A673 (cell line): ENCODE measurements at regions not wholly inside any gene's neighbourhood (a gene's known extent, or its start where the extent isn't known, plus 50 kb on each side); places are given as distances from the start of the nearest gene placed in this dataset.

ENCODE experiments used
- BruUV-seq: library from RNA; stranded (reverse); fragments of 400-500 nt; replicated peaks from 2 replicates; lab custom pipeline; 2021; lab: Mats Ljungman, UMichigan
- CTCF ChIA-PET: fragments of 300-600 bp; sonication (Branson Sonifier 250); formaldehyde crosslinking; loops from one replicate; lab custom pipeline; 2022; ENCODE audit warnings: antibody characterized with exemption; lab: Charles Lee
- POLR2A ChIA-PET: fragments of 300-600 bp; sonication (Branson Sonifier 250); formaldehyde crosslinking; loops from one replicate; lab custom pipeline; 2022; ENCODE audit warnings: antibody characterized with exemption; ENCODE audit not compliant: low non-redundant PET; lab: Charles Lee
- DNase-seq: peaks from one replicate; pipeline ENCODE4 v3.0.0-alpha.2; 2015; ENCODE audit warnings: low spot score
- H3K27ac ChIP-seq: fragments of 200-600 bp; sonication (generic); 2 replicates; pipeline ENCODE4 v1.5.1; 2016; ENCODE audit warnings: mixed run types, low read depth, mild to moderate bottlenecking, mixed read lengths, antibody characterized with exemption, low read length; ENCODE audit not compliant: poor library complexity, severe bottlenecking
- H3K27me3 ChIP-seq: fragments of 200-600 bp; sonication (generic); replicated peaks from 2 replicates; pipeline ENCODE4 v1.6.1; 2017; ENCODE audit warnings: mixed run types, low read depth, mild to moderate bottlenecking, mixed read lengths, antibody characterized with exemption, low read length; ENCODE audit not compliant: insufficient read depth, poor library complexity
- H3K36me3 ChIP-seq: fragments of 200-600 bp; sonication (generic); 2 replicates; pipeline ENCODE4 v1.6.1; 2016; ENCODE audit warnings: mixed run types, mild to moderate bottlenecking, mixed read lengths, antibody characterized with exemption, low read length; ENCODE audit not compliant: insufficient read depth, poor library complexity, severe bottlenecking
- H3K4me1 ChIP-seq: fragments of 200-600 bp; sonication (generic); 2 replicates; pipeline ENCODE4 v1.6.1; 2017; ENCODE audit warnings: mixed run types, mild to moderate bottlenecking, mixed read lengths, antibody characterized with exemption, low read length; ENCODE audit not compliant: insufficient read depth, poor library complexity, severe bottlenecking
- H3K4me3 ChIP-seq: fragments of 200-600 bp; sonication (generic); 2 replicates; pipeline ENCODE4 v1.5.1; 2016; ENCODE audit warnings: low read depth, mixed run types, mild to moderate bottlenecking, mixed read lengths, low read length; ENCODE audit not compliant: poor library complexity, severe bottlenecking
- H3K9me3 ChIP-seq: fragments of 200-600 bp; sonication (generic); 2 replicates; pipeline ENCODE4 v1.6.1; 2016; ENCODE audit warnings: mixed run types, low read depth, mild to moderate bottlenecking, mixed read lengths, antibody characterized with exemption, low read length; ENCODE audit not compliant: poor library complexity, severe bottlenecking
- CTCF ChIP-seq: fragments of 300-800, 200-600 bp; sonication (generic); conservative IDR thresholded peaks from 2 replicates; pipeline ENCODE4 v1.5.1; 2017; ENCODE audit warnings: low read depth, mild to moderate bottlenecking, antibody characterized with exemption, low read length, moderate library complexity, mixed read lengths
- EZH2 ChIP-seq: fragments of 200-600 bp; sonication (generic); IDR thresholded peaks from 2 replicates; pipeline ENCODE4 v1.6.1; 2017; ENCODE audit warnings: borderline replicate concordance, low read depth, mild to moderate bottlenecking, mixed read lengths, antibody characterized with exemption, low read length; ENCODE audit not compliant: poor library complexity, severe bottlenecking
- intact Hi-C: fragments of 100-400 bp; cut with micrococcal nuclease; formaldehyde crosslinking; loops from one replicate; pipeline ENCODE4 v1.10.0; 2022; ENCODE audit not compliant: unreplicated experiment

GRCh38 chr17:79428988-79429387, 181.9 kb downstream of the RBFOX3 start:
- Histone ChIP-seq H3K4me3 (no peak overlapping the region), H3K27ac (no peak overlapping the region), H3K9me3 (no peaks in the 10 kb centered on the region), H3K27me3 (peaks cover 51% of the 10 kb centered on the region), H3K36me3 (no peaks in the 10 kb centered on the region), H3K4me1 (no peaks in the 10 kb centered on the region)
- DNase-seq = no peak
- BruUV-seq = no TSS peak
- TF ChIP-seq CTCF = no peak
- no peak for TF ChIP-seq EZH2
- intact Hi-C loops = no loop called here
- CTCF ChIA-PET = no interaction called here
- POLR2A ChIA-PET = no interaction called here

DNA sequence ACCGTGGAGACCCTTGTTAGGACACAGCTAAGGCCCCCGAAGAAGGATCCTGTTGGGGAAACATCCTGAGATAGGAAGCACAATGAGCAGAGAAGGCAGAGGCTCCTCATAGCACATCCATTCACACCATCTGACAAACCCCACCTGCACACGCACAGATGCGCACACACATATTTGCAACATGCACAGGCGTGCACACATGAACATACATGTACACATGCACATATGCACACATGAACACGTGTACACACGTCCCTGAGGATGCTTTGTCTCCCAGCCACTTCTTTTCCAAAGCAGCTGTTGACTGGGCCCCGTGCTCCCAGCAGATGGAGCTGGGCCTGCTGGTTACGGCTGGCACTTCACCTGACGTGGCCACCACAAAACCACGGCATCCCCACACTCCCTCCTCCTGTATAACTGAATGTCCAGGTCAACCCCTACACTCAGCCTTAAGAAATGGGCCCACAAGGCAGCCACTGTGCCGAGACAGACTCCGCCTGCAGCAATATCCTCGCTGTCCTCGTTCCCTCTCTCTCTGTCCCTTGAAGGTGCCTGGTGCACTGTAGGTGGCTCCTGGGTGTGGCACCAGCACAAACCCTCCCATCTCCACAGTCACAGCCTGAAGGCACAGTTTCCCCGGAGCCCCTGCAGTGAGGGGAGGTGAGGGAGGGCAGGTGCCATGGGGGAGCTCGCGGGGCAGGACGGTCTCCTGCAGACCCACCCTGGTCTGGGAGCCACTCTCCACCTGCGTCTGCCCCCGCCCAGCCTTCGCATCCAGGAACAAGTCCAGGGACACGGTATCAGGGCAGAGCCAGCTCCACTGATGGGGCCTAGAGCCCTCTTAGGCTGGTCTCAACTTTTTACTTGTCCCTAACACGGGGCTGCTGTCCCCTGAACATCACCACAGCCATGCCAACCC, 183.0 kb downstream of the RBFOX3 start:
- BruUV-seq = no TSS peak
- TF ChIP-seq EZH2 = no peak
- TF ChIP-seq CTCF = no peak
- intact Hi-C loops = no loop called here
- Histone ChIP-seq H3K27ac (no peak overlapping the region), H3K36me3 (no peaks in the 10 kb centered on the region), H3K9me3 (no peaks in the 10 kb centered on the region), H3K4me3 (no peak overlapping the region), H3K27me3 (peaks cover 59% of the 10 kb centered on the region), H3K4me1 (no peaks in the 10 kb centered on the region)
- ChIA-PET POLR2A (no interaction called here), CTCF (no interaction called here)
- no peak for DNase-seq

DNA sequence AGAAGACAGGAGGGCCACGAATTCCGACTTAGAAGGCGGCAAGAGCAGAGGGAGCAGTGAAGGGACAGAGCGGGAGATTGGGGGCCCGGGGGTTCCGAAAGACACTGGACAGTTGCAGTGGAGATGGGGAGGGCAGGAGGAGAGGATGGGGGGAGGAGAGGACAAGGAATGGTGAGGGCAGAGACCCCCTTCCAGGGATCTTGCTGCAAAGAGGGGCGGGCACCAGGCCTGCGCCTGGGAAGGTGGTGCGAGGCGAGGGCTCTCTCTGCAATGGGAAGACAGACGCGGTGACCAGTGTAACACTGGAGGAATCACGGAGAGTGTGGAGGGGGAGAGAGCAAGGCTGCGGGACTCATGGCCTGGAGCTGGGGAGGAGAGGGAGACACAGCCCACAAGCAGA, 185.2 kb downstream of the RBFOX3 start:
- ChIA-PET CTCF (no interaction called here), POLR2A (no interaction called here)
- H3K27me3 ChIP-seq = peaks cover 50% of the 10 kb centered on the region
- intact Hi-C loops = no loop called here
- no peak overlapping the region for H3K4me3 ChIP-seq
- H3K9me3 ChIP-seq = no peaks in the 10 kb centered on the region
- H3K4me1 ChIP-seq = no peaks in the 10 kb centered on the region
- no TSS peak for BruUV-seq
- DNase-seq = no peak
- H3K36me3 ChIP-seq = no peaks in the 10 kb centered on the region
- TF ChIP-seq CTCF = no peak
- no peak for TF ChIP-seq EZH2
- H3K27ac ChIP-seq = no peak overlapping the region
